Retinal pigment epithelial cell (primary cell): ENCODE measurements at regions not wholly inside any gene's neighbourhood (a gene's known extent, or its start where the extent isn't known, plus 50 kb on each side); places are given as distances from the start of the nearest gene placed in this dataset.

Experiments used
- DNase-seq: peaks from one replicate; pipeline ENCODE4 v3.0.0-alpha.2; 2010; ENCODE audit warnings: low read depth
- H3K4me3 ChIP-seq: 2 replicates; pipeline ENCODE4 v1.5.1; 2011; ENCODE audit warnings: mild to moderate bottlenecking, low read length, control low read depth, moderate library complexity
- TF ChIP-seq, protein P1 (sequence below): conservative IDR thresholded peaks from 2 replicates; pipeline ENCODE4 v1.5.1; 2011; ENCODE audit warnings: low read depth, low read length, control low read depth, inconsistent platforms

DNA sequence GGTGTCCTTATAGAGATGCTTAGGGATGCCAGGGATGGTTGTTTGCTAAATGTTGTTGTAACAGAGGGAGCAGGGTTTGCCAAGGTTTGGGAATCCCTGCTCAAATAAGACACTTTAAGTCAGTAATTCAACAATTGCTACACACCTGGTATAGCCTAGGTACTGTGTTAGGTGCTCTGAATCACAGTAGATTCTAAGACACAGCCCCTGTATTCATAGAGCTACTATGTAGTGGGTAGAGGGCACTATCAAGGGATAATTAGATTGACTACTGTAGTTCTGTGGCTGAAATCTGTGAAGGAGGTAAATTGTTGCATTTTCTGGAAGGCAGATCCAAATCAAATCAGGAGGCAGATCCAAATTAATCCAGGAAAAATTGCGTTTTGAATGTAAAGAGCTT is 149.2 kb downstream of the C12orf75 start:
- DNase-seq, result no peak
- no peak overlapping the region for H3K4me3 ChIP-seq
- TF ChIP-seq, protein P1, sequence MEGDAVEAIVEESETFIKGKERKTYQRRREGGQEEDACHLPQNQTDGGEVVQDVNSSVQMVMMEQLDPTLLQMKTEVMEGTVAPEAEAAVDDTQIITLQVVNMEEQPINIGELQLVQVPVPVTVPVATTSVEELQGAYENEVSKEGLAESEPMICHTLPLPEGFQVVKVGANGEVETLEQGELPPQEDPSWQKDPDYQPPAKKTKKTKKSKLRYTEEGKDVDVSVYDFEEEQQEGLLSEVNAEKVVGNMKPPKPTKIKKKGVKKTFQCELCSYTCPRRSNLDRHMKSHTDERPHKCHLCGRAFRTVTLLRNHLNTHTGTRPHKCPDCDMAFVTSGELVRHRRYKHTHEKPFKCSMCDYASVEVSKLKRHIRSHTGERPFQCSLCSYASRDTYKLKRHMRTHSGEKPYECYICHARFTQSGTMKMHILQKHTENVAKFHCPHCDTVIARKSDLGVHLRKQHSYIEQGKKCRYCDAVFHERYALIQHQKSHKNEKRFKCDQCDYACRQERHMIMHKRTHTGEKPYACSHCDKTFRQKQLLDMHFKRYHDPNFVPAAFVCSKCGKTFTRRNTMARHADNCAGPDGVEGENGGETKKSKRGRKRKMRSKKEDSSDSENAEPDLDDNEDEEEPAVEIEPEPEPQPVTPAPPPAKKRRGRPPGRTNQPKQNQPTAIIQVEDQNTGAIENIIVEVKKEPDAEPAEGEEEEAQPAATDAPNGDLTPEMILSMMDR, result no peak

DNA sequence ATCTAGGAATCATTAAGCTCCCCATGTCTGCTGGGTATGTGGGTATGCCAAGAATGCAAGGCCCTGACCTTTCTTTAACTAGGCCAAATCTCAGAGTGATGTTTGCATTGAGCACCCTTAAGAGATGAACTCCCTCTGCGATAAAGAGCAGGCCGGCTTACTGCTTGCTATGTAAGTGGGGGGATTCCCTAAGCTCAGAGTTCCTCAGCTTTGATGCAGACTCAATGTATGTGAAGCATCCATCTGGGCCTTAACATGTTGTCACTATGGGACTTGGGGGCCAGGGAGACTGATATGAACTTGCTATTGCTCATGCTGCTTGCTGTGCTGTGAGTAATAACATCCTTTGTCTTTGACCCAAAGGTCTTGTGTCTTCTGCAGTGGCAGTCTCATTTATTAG is 149.7 kb downstream of the C12orf75 start:
- TF ChIP-seq, protein P1, result no peak
- peak; percentile 67 for DNase-seq
- H3K4me3 ChIP-seq, result no peak overlapping the region

DNA sequence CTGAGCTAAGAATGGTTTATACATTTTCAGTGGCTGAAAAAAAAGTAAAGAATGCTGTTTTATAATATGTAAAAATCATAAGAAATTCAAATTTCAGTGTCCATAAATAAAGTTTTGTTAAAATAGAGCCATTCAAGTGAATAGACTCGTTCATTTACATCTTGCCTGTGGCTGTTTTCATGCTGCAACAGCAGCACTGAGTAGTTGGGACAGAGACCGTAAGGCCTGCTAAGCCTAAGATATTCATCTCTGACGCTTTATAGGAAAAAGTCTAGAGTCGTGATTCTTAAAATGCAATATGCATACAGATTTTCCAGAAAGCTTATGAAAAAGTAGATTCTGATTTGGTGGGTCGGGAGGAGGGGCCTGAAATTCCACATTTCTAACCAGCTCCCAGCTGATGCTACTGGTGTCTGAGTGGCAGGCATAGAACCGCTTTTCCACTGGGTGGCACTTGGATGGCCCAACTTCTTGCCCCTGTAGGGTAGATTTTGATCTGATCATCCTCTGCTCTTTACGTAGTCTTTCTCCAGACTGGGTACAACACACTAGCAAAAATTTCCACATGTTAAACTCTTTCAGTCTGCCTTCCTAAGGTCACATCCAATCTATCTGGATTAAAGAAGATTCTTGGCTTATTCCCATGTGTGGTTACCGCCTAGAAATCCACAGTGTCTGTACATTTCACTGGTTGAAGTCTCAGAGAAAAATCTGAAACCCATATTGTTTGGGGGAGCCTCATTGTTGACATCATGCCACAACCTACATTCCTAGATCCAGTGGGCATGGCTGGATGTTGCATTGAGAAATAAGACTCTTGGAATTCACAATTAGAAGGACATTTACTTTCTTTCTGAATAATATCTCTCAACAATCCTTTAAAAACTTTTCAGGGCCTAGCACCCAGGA is 151.2 kb downstream of the C12orf75 start:
- no peak overlapping the region for H3K4me3 ChIP-seq
- TF ChIP-seq, protein P1, result no peak
- DNase-seq, result peak; percentile 7

DNA sequence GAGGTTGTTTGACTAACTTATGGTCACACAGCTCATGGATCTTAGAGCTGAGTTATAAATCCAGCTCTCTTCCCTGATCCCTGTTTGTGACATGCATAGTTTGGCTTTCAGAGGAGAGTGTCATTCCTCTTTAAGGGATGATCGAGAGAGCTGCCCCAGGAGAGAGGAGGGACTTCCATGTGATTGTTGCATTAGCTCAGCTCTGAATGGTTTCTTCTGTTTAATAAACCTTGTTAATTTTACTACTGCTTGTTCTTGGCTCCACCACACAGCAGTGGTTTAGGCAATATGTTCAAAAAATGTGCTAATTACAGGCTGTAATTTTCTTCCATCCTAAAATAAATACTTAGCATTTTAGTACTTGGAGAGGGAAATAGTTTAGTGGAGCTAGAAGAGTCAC is 152.5 kb downstream of the C12orf75 start:
- DNase-seq, result no peak
- TF ChIP-seq, protein P1, result no peak
- no peak overlapping the region for H3K4me3 ChIP-seq

DNA sequence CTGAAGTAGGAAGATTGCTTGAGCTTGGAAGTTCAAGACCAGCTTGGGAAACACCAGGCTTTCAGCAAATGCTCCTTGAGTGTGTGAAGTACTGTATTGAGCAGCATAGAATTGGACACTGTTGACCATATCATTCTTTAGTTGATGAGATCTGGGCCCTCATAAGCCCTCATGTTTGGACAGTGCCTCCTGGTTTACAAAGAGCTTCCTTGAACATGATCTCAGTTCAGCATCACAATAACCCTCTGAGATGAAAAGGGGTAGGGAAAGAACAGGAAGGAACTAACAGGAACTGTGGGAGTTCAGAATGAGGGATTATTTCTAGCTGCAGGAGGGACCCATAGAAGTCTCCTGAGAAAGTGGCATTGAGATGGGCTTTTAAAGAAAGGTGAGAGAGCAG is 153.2 kb downstream of the C12orf75 start:
- TF ChIP-seq, protein P1, result no peak
- H3K4me3 ChIP-seq, result no peak overlapping the region
- no peak for DNase-seq

DNA sequence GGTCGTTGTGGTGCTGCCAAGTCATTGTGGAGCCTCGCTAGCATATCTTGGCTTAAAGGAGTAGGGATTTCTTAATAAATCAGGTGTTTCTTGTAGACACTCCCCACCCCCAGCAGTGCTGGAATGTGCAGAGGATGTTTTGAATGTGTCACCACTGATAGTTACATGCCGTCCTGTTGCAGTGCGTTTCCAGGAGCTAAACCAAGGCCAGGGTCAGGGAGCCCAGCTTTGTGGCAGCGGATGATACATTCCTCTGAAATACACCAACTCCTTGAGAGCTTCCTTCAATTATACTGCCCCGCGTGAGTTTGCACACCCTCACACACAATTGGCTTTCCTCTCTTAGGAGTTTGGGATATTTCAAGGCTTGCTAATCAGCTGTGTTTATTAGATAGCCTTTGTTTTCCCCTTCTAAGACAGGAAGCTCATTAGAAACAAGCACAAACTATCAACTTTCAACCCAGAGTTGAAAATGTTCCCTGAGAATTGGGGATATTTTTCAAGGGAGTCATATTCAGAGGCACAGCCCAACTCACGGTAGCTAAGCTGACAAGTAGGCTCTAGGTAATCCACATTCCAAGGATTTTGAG is 154.9 kb downstream of the C12orf75 start:
- H3K4me3 ChIP-seq, result no peak overlapping the region
- TF ChIP-seq, protein P1, result no peak
- DNase-seq, result peak; percentile 13

DNA sequence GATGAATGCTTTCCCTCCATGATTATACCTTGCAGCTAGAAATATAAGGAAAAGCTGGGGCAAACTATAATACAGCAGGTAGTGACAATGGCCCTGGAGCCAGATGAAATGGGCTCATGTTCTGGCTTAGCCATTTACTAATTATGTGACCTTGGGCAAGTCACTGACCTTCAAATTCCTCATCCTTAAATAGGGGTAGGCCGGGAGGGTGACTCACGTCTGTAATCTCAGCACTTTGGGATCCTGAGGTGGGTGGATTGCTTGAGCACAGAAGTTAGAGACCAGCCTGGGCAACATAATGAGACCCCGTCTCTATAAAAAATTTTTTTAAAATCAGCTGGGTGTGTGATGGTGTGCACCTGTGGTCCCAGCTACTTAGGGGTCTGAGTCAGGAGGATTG is 155.4 kb downstream of the C12orf75 start:
- TF ChIP-seq, protein P1, result no peak
- peak; percentile 9 for DNase-seq
- no peak overlapping the region for H3K4me3 ChIP-seq
